Activated T-helper 17 cell treated with anti-CD3 and anti-CD28 coated beads, Interleukin-2, amount 50 U/mL, for 72 hours (primary cell): ENCODE measurements at regions not wholly inside any gene's neighbourhood (a gene's known extent, or its start where the extent isn't known, plus 50 kb on each side); places are given as distances from the start of the nearest gene placed in this dataset.
"Not testable (repeated sequence)": the region's sequence is repeated elsewhere in the genome, so short reads cannot be mapped to it uniquely, and the experiment has no call there.

Experiments used
- ATAC-seq: fragments of 150-1000 bp; cut with Tn5 transposase; replicated peaks from 2 replicates; pipeline ENCODE4 v1.10.0; 2021; ENCODE audit warnings: mild to moderate bottlenecking, moderate library complexity
- H3K27ac Mint-ChIP-seq: one replicate; pipeline ENCODE4 v1.8.0; 2022; ENCODE audit warnings: mixed read lengths
- H3K27me3 Mint-ChIP-seq: one replicate; pipeline ENCODE4 v1.8.0; 2022; ENCODE audit warnings: mixed read lengths
- H3K36me3 Mint-ChIP-seq: one replicate; pipeline ENCODE4 v1.8.0; 2022; ENCODE audit warnings: low read depth, mild to moderate bottlenecking, mixed read lengths
- H3K4me1 Mint-ChIP-seq: one replicate; pipeline ENCODE4 v1.8.0; 2022; ENCODE audit warnings: mixed read lengths
- H3K4me3 Mint-ChIP-seq: one replicate; pipeline ENCODE4 v1.8.0; 2022; ENCODE audit warnings: mild to moderate bottlenecking, mixed read lengths
- H3K9me3 Mint-ChIP-seq: one replicate; pipeline ENCODE4 v1.8.0; 2022; ENCODE audit warnings: mixed read lengths

DNA sequence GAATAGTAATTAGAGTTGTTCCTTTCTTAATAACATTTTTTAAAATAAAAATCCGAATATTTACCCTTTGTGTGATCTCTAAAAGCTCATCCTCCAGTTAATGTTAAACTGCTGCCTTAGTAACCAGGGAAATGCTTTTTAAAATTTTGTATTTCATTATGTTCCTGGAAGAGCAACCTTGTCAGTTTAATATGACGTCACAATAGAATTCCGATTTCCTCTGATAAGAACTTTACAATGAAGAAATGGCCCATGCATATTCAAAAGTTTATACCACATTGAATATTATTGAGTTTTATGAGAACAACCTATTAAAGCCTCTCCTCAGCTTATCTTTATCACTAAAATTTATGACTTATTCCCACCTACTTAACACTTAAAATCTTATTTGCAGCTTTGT, 1566.6 kb downstream of the EFNB2 start:
- Mint-ChIP-seq H3K27me3 (peaks cover 3% of the 10 kb centered on the region), H3K27ac (no peak overlapping the region), H3K36me3 (no peaks in the 10 kb centered on the region), H3K4me1 (no peaks in the 10 kb centered on the region), H3K9me3 (no peaks in the 10 kb centered on the region), H3K4me3 (no peak overlapping the region)
- no peak for ATAC-seq

DNA sequence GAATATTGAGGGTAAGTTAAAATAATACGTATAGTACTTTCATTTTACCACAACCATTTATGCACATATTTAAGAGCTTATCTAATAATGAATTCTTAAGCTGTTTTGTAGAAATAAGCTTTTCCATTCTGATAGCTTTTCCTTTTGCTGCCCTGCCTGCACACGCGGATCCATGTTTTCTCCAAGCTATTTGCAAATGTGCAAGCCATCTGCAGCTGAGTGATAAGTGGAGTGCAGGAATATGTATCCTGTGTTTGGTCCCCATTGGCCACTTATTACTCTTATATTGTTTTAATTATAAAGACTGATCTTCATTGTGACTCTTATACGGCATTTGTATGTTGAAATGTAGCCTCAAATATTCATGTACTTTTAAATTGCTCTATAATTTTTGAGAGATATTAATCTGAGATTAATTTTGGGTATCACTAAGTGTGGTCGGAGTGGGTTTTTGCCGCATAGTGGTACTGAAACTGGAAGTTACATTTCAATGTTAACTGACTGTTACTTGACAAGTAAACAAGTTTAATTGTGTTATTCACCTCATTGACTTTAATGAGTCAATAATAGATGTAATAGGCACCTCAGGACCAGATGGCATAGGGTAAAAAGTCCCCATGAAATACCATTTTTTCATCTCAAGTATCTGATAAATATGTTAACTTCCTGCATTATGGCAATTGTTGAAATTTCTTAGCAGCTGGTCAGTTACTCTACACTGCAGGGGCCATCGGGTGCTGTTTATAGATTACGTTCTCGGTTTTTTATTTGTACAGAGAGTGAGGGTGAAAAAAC, 1567.4 kb downstream of the EFNB2 start:
- ATAC-seq: no peak
- H3K27me3 Mint-ChIP-seq: peaks cover 8% of the 10 kb centered on the region
- H3K27ac Mint-ChIP-seq: no peak overlapping the region

DNA sequence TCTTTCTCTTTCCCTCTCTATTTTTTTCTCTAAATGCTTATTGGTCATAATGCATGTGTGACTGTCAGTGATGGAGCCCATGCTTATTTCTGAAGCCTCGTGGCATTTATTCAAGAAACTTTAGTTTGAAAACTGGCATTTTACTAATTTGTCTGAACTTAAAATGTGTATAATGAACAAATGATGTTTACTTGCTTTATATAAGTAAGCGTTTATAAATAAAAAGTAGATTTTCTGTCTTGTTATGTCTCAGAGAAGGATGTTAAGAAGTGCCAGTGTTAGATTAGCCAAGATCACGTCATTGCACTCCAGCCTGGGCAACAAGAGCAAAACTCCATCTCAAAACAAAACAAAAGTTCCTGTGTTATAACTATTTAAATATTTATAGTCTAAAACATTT, 1568.1 kb downstream of the EFNB2 start:
- H3K4me3 Mint-ChIP-seq: no peak overlapping the region

More for the DNA sequence above, 1567.4 kb downstream of the EFNB2 start:
- no peak overlapping the region for H3K4me3 Mint-ChIP-seq
- no peaks in the 10 kb centered on the region for H3K4me1 Mint-ChIP-seq
- H3K9me3 Mint-ChIP-seq: no peaks in the 10 kb centered on the region
- no peaks in the 10 kb centered on the region for H3K36me3 Mint-ChIP-seq

DNA sequence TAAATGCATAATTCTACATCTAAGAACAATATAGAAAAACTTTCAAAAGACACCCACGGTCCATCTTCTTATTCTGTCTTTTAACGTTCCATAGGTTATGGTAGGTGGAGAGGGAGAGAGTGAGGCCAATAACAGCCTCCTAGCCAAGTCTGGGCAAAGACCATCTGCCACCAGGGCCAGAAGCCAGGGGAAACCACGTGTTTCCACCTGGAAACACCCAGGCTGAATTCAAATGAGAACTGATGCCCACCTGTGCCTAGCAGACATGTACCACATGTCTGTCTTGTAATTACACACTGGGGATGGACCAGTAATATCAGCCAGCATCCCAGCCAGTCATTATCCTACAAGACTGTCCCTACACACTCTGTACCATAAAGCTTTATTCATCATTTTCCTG, 1573.1 kb downstream of the EFNB2 start:
- H3K36me3 Mint-ChIP-seq: no peaks in the 10 kb centered on the region
- H3K4me3 Mint-ChIP-seq: no peak overlapping the region
- H3K4me1 Mint-ChIP-seq: no peaks in the 10 kb centered on the region
- peaks cover 4% of the 10 kb centered on the region for H3K9me3 Mint-ChIP-seq
- no peak overlapping the region for H3K27ac Mint-ChIP-seq
- peaks cover 5% of the 10 kb centered on the region for H3K27me3 Mint-ChIP-seq
- no peak for ATAC-seq

More for the DNA sequence above, 1568.1 kb downstream of the EFNB2 start:
- ATAC-seq: no peak
- Mint-ChIP-seq H3K36me3 (no peaks in the 10 kb centered on the region), H3K4me1 (no peaks in the 10 kb centered on the region), H3K9me3 (no peaks in the 10 kb centered on the region), H3K27ac (no peak overlapping the region), H3K27me3 (peaks cover 8% of the 10 kb centered on the region)

DNA sequence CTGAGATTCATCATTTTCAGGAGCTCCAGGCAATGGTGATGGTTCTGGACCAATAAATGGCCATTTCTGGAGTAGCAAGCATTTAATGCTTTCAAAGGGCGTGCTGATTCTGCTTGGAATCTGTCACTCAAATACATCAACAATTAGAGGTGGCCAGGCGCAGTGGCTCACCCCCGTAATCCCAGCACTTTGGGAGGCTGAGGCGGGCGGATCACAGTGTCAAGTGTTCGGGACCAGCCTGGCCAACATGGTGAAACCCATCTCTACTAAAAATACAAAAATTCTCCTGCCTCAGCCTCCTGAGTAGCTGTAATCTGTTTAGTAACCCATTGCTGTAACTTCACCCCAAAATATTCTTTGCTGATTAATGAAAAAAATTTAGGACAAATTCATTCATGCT, 1574.2 kb downstream of the EFNB2 start:
- peaks cover 7% of the 10 kb centered on the region for H3K9me3 Mint-ChIP-seq
- ATAC-seq: no peak
- no peaks in the 10 kb centered on the region for H3K4me1 Mint-ChIP-seq

DNA sequence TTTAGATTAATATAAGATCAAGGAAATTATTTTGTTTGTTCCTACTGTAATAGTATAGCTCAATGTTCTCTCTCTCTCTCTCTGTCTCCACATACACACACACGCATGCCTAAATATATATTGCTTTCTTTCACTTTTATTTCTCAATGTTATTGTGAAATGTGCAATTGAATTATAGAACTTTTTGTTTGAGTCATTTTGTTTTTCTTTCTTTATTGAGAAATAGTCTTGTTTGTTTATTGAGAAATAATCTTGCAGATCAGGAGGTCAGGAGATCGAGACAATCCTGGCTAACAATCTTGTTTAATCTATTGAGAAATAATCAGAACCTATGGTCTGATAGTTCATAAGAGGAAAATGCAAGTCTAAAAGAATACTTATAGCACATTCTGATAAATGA, 1581.3 kb downstream of the EFNB2 start:
- Mint-ChIP-seq H3K9me3 (peaks cover 4% of the 10 kb centered on the region), H3K27me3 (no peaks in the 10 kb centered on the region), H3K36me3 (no peaks in the 10 kb centered on the region), H3K27ac (no peak overlapping the region), H3K4me3 (no peak overlapping the region), H3K4me1 (no peaks in the 10 kb centered on the region)
- no peak for ATAC-seq

More for the DNA sequence above, 1574.2 kb downstream of the EFNB2 start:
- Mint-ChIP-seq H3K27me3 (peaks cover 5% of the 10 kb centered on the region), H3K4me3 (no peak overlapping the region), H3K36me3 (no peaks in the 10 kb centered on the region), H3K27ac (no peak overlapping the region)

DNA sequence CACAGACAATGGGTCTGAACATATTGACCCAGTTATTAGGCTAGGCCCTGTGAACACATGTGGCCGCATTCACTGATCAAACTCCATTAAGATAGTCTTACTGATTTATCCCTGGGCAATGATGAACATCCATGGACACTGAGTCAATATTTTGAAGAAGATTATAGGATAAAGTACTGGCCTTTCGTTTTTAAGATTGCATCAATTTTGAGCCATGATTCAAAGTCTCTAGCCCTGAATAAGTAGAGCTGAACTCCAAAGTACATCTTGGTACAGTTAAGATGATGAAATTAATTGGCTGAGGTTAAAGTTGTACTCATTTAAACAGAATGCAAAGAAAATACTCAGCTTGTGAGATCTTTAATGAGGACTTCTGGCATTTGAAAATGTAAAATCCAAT, 1581.9 kb downstream of the EFNB2 start:
- no peaks in the 10 kb centered on the region for H3K36me3 Mint-ChIP-seq
- ATAC-seq: no peak
- H3K4me1 Mint-ChIP-seq: no peaks in the 10 kb centered on the region
- H3K9me3 Mint-ChIP-seq: peaks cover 4% of the 10 kb centered on the region
- no peak overlapping the region for H3K27ac Mint-ChIP-seq
- H3K4me3 Mint-ChIP-seq: no peak overlapping the region
- H3K27me3 Mint-ChIP-seq: no peaks in the 10 kb centered on the region

DNA sequence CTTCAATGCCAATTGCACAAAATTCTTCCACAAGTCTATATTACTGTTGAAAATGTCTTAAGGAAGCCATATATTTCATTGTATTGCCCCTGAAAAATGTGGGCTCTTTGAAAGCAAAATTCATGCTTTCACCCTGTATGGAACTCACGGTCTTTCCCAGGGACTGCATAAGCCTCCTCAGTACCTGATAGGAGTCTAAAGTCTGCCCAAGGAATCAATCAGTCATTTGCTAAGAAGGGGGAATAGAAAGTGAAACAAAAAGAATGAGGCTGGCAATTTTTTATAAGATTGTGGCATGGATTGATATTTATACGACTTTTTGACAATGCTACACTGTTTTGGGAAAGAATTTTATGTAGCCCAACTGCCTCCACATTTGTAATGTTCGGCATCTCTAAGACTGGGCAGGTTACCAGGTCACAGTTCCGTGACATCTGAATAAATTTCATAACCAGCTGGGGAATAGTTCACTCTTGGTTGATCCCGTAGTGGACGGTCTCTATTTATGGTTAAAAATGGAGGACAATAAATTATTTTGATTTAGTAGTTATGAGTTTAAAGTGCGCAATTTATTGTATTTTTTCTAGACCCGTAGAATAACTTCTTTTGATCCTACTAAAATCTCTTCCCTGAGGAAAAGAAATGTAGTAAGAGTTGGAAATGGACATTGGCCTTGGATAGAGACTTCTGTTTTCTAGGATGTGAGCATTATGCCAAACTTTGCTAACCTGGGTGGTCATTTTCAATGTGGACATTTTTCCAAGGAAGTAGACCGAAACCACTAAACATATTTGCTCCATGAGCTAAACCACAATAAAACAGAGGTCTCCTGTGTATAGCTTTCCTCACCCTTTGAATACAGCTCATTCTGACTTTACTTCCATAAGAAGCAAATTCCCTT, 1585.4 kb downstream of the EFNB2 start:
- no peaks in the 10 kb centered on the region for H3K4me1 Mint-ChIP-seq
- no peaks in the 10 kb centered on the region for H3K27me3 Mint-ChIP-seq
- H3K9me3 Mint-ChIP-seq: no peaks in the 10 kb centered on the region
- no peak overlapping the region for H3K4me3 Mint-ChIP-seq
- H3K27ac Mint-ChIP-seq: no peak overlapping the region
- H3K36me3 Mint-ChIP-seq: no peaks in the 10 kb centered on the region
- ATAC-seq: no peak

DNA sequence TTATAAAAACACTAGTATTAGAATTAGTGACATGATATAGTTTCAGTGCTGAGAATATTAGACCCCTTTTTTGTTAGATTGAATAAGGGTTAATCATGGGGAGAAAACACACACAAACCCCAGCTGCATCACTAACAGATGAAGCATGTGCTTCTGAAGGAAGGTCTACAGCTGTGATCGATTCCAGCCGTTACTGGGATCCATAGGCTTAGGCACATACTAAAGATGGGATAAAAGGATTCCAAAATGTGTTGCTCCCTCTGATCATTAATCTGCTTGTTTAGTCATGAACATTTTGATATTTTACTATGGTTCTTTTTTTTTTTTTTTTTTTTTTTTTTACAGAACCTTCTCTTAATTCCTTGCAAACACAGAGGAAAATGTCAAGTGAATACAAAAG, 1591.3 kb downstream of the EFNB2 start:
- no peak for ATAC-seq
- Mint-ChIP-seq H3K9me3 (no peaks in the 10 kb centered on the region), H3K27me3 (peaks cover 4% of the 10 kb centered on the region), H3K4me3 (no peak overlapping the region), H3K27ac (no peak overlapping the region), H3K36me3 (no peaks in the 10 kb centered on the region), H3K4me1 (no peaks in the 10 kb centered on the region)

DNA sequence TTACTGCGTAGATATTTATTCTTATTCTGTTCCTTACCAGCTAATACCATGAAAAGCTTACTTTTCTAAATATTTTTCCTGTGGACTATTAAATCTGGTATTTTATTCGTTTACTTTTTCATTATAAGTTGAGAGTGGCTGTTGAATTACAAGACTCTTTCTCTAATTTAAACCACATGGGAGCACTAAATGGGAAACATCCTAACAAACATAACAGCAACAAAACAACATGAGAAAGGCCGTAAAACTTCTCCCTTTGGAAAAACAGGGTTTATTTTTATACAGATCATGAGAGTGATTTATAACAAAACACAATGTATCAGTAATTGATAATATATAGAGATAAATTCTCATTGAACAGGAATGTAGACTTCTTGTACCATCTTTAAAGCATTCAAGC, 1592.1 kb downstream of the EFNB2 start:
- no peak for ATAC-seq
- Mint-ChIP-seq H3K27ac (no peak overlapping the region), H3K4me3 (no peak overlapping the region), H3K27me3 (peaks cover 4% of the 10 kb centered on the region), H3K4me1 (no peaks in the 10 kb centered on the region), H3K36me3 (no peaks in the 10 kb centered on the region), H3K9me3 (no peaks in the 10 kb centered on the region)

DNA sequence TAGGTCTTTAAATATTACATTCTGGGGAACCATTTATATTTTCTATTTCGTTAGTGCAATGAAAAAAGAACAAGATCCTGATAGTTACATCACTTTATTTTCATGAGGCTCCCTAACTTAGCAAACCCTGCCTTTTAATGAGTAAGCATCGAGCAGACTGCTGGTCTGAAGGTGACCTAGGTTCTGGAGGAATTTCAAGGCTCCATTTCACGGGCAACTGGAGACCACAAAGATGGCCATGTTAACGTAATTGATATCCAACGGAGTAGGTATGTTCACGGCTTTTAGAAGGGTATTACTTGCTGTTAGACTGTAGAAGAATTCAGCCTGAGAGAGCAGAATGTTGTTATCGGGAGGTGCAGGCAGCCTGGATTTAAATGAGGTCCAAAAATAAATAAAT, 1597.6 kb downstream of the EFNB2 start:
- Mint-ChIP-seq H3K27ac (no peak overlapping the region), H3K4me1 (no peaks in the 10 kb centered on the region), H3K36me3 (no peaks in the 10 kb centered on the region), H3K9me3 (no peaks in the 10 kb centered on the region), H3K27me3 (peaks cover 4% of the 10 kb centered on the region), H3K4me3 (no peak overlapping the region)
- no peak for ATAC-seq

DNA sequence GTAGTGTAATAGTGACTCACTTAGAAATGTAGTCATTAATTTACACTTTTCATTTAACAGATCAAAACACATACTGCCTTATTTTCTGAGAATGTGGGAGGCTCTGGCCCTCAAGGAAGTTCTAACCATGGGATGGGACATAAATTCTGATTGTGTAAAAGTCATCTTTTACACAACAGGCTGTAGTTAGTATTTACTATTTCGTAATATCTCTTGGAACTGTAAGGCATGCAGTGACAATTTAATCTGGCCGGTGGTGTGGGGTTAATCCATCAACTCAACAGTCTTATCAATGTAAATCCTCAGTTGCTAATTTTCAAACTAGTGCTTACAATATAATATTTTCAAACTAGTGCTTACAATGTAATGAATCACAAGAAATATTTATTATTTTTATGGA, 1599.2 kb downstream of the EFNB2 start:
- Mint-ChIP-seq H3K4me1 (no peaks in the 10 kb centered on the region), H3K27me3 (no peaks in the 10 kb centered on the region), H3K4me3 (no peak overlapping the region), H3K36me3 (no peaks in the 10 kb centered on the region), H3K27ac (no peak overlapping the region), H3K9me3 (no peaks in the 10 kb centered on the region)
- ATAC-seq: no peak

DNA sequence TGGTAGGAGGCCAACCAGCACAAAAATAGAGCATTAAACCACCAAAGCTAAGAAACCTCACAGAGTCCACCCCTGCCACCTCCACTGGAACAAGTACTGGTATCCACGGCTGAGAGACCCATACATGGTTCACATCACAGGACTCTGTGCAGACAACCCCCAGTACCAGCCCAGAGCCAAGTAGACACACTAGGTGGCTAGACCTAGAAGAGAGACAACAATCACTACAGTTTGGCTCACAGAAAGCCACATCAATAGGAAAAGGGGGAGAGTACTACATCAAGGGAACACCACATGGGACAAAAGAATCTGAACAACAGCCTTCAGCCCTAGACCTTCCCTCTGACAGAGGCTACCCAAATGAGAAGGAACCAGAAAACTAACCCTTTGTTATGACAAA, 1614.9 kb downstream of the EFNB2 start:
- H3K4me1 Mint-ChIP-seq, H3K27me3 Mint-ChIP-seq, H3K9me3 Mint-ChIP-seq, H3K36me3 Mint-ChIP-seq, H3K27ac Mint-ChIP-seq, ATAC-seq, H3K4me3 Mint-ChIP-seq: not testable (repeated sequence)

DNA sequence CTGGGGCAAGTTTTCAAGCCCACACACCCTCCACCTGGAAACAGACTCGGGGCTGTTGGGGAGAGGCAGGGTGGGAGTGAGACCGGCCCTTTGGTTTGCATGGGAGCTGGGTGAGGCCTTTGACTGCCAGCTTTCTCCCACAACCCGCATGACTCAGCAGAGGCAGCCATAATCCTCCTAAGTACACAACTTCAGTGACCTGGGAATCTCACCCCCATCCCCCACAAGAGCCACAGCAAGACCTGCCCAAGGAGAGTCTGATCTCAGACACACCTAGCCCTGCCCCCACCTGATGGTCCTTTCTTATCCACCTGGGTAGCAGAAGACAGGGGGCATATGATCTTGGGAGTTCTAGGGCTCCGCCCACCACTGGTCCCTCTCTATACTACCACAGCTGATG, 1615.4 kb downstream of the EFNB2 start:
- no peaks in the 10 kb centered on the region for H3K36me3 Mint-ChIP-seq
- no peaks in the 10 kb centered on the region for H3K4me1 Mint-ChIP-seq
- no peak for ATAC-seq
- H3K4me3 Mint-ChIP-seq: no peak overlapping the region
- H3K9me3 Mint-ChIP-seq: peaks cover 9% of the 10 kb centered on the region
- peaks cover 8% of the 10 kb centered on the region for H3K27me3 Mint-ChIP-seq
- H3K27ac Mint-ChIP-seq: no peak overlapping the region

DNA sequence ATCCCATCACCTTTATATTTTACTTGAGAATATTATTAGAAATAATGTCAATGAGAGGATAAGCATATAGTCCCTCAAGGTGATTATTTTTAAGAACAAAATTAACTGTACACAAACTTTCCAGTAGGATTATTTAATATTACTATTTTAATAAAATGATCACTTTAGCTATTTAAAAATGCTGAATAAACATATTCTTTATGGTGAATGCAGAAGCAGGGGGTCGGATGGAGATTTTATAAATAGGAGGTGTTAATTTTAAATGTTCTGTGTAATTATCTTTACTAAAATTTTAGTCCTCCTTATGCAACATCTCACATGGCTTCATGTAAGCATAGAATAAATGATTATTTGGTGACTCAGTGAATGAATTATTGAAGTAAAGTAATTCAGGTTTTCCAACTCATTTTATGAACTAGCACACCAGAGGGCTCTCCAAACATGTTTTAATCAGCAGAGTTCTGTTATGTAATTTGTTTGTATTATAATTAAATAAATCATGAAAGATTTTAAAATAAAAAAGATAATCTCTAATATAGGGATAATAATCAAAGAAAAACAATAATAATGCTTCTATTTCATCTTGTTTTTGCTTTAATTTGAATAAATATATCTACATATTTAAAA, 1635.2 kb downstream of the EFNB2 start:
- Mint-ChIP-seq H3K27me3 (no peaks in the 10 kb centered on the region), H3K9me3 (no peaks in the 10 kb centered on the region), H3K4me3 (no peak overlapping the region), H3K4me1 (no peaks in the 10 kb centered on the region), H3K36me3 (no peaks in the 10 kb centered on the region), H3K27ac (no peak overlapping the region)
- ATAC-seq: no peak
